GM23338 (cell line): ENCODE measurements at regions not wholly inside any gene's neighbourhood (a gene's known extent, or its start where the extent isn't known, plus 50 kb on each side); places are given as distances from the start of the nearest gene placed in this dataset.

Experiments used
- ATAC-seq: fragments of 200-7000 bp; cut with Tn5 transposase; 3 replicates; pipeline ENCODE4 v1.9.1; 2020
- DNase-seq: peaks from one replicate; pipeline ENCODE4 v3.0.0-alpha.2; 2015; ENCODE audit warnings: low spot score
- H2AFZ ChIP-seq: fragments of 200-600 bp; sonication (generic); 2 replicates; pipeline ENCODE4 v1.8.0; 2016; ENCODE audit warnings: antibody characterized with exemption, mild to moderate bottlenecking, moderate library complexity
- H3F3A ChIP-seq: fragments of 200-600 bp; sonication (generic); replicated peaks from 2 replicates; pipeline ENCODE4 v1.8.0; 2017; ENCODE audit warnings: antibody characterized with exemption, mixed run types, low read depth
- H3K27ac ChIP-seq: fragments of 200-600 bp; sonication (generic); 2 replicates; pipeline ENCODE4 v1.6.1; 2016; ENCODE audit warnings: low read depth
- H3K27me3 ChIP-seq: fragments of 200-600 bp; sonication (generic); 2 replicates; pipeline ENCODE4 v1.8.0; 2016; ENCODE audit warnings: mild to moderate bottlenecking, mixed run types, moderate library complexity; ENCODE audit not compliant: insufficient read depth
- H3K36me3 ChIP-seq: fragments of 200-600 bp; sonication (generic); 2 replicates; pipeline ENCODE4 v1.8.0; 2016; ENCODE audit warnings: mild to moderate bottlenecking; ENCODE audit not compliant: insufficient read depth
- H3K4me1 ChIP-seq: fragments of 200-600 bp; sonication (generic); 2 replicates; pipeline ENCODE4 v1.8.0; 2016; ENCODE audit warnings: mild to moderate bottlenecking, moderate library complexity; ENCODE audit not compliant: insufficient read depth
- H3K4me2 ChIP-seq: fragments of 200-600 bp; sonication (generic); 2 replicates; pipeline ENCODE4 v1.7.1; 2017; ENCODE audit warnings: mixed run types
- H3K4me3 ChIP-seq: fragments of 200-600 bp; sonication (generic); 2 replicates; pipeline ENCODE4 v1.6.1; 2016; ENCODE audit warnings: mixed run types
- H3K79me2 ChIP-seq: fragments of 200-600 bp; sonication (generic); replicated peaks from 2 replicates; pipeline ENCODE4 v1.8.0; 2017; ENCODE audit warnings: mild to moderate bottlenecking; ENCODE audit not compliant: insufficient read depth
- H3K9me2 ChIP-seq: fragments of 200-600 bp; sonication (generic); 2 replicates; pipeline ENCODE4 v1.8.0; 2017; ENCODE audit not compliant: insufficient read depth
- H4K20me1 ChIP-seq: fragments of 200-600 bp; sonication (generic); replicated peaks from 2 replicates; pipeline ENCODE4 v1.8.0; 2017; ENCODE audit warnings: mild to moderate bottlenecking; ENCODE audit not compliant: insufficient read depth
- H3K27ac Mint-ChIP-seq: 2 replicates; pipeline ENCODE4 v1.8.0; 2020; ENCODE audit warnings: inconsistent platforms, mild to moderate bottlenecking, moderate library complexity, mixed read lengths
- H3K27me3 Mint-ChIP-seq: 3 replicates; pipeline ENCODE4 v1.8.0; 2022; ENCODE audit warnings: low read depth, mild to moderate bottlenecking, moderate library complexity, mixed read lengths, inconsistent platforms; ENCODE audit not compliant: insufficient read depth, poor library complexity
- H3K36me3 Mint-ChIP-seq: 3 replicates; pipeline ENCODE4 v1.8.0; 2021; ENCODE audit warnings: low read depth, mild to moderate bottlenecking, inconsistent platforms, moderate library complexity, mixed read lengths
- H3K4me1 Mint-ChIP-seq: 3 replicates; pipeline ENCODE4 v1.8.0; 2020; ENCODE audit warnings: mild to moderate bottlenecking, inconsistent platforms, mixed read lengths
- H3K4me3 Mint-ChIP-seq: 3 replicates; pipeline ENCODE4 v1.8.0; 2021; ENCODE audit warnings: moderate library complexity, mild to moderate bottlenecking, inconsistent platforms, mixed read lengths
- H3K9me3 Mint-ChIP-seq: 3 replicates; pipeline ENCODE4 v1.8.0; 2020; ENCODE audit warnings: moderate library complexity, mild to moderate bottlenecking, inconsistent platforms, mixed read lengths
- CREB1 ChIP-seq: fragments of 250-450 bp; sonication (Bioruptor Pico); IDR thresholded peaks from 2 replicates; pipeline ENCODE4 v1.5.0; 2020; ENCODE audit warnings: low read depth, mild to moderate bottlenecking, moderate library complexity
- CTCF ChIP-seq, 2 experiments: fragments of 200-600 bp in 1 of 2; sonication (generic) in 1 of 2; conservative IDR thresholded peaks; 2 replicates each; pipeline versions ENCODE4 v1.5.1 to v1.6.1; 2016 to 2017; ENCODE audit warnings: antibody characterized with exemption in 2 of 2, low read depth in 2 of 2, mild to moderate bottlenecking in 2 of 2, moderate library complexity in 1 of 2
- ETS1 ChIP-seq: IDR thresholded peaks from 2 replicates; pipeline ENCODE4 v1.6.1; 2016; ENCODE audit warnings: antibody characterized with exemption
- EZH2 ChIP-seq: fragments of 200-600 bp; sonication (generic); IDR thresholded peaks from one replicate; pipeline ENCODE4 v1.8.0; 2017; ENCODE audit warnings: antibody characterized with exemption, mild to moderate bottlenecking, low read depth; ENCODE audit not compliant: unreplicated experiment
- EZH2phosphoT487 ChIP-seq: fragments of 200-600 bp; sonication (generic); IDR thresholded peaks from one replicate; pipeline ENCODE4 v1.8.1; 2018; ENCODE audit warnings: antibody characterized with exemption; ENCODE audit not compliant: unreplicated experiment
- JUNB ChIP-seq: IDR thresholded peaks from one replicate; pipeline ENCODE4 v1.6.1; 2016; ENCODE audit warnings: antibody characterized with exemption; ENCODE audit not compliant: unreplicated experiment
- POLR2AphosphoS5 ChIP-seq: IDR thresholded peaks from 2 replicates; pipeline ENCODE4 v1.6.1; 2016; ENCODE audit warnings: antibody characterized with exemption, low read depth
- REST ChIP-seq: IDR thresholded peaks from one replicate; pipeline ENCODE4 v1.6.1; 2018; ENCODE audit warnings: antibody characterized with exemption; ENCODE audit not compliant: unreplicated experiment
- ZNF114 ChIP-seq: fragments of 250-450 bp; sonication (Bioruptor Pico); IDR thresholded peaks from 2 replicates; pipeline ENCODE4 v1.5.0; 2020; ENCODE audit warnings: mild to moderate bottlenecking, moderate library complexity
- ZNF462 ChIP-seq: fragments of 250-450 bp; sonication (Bioruptor Pico); IDR thresholded peaks from 2 replicates; pipeline ENCODE4 v1.5.0; 2020; ENCODE audit warnings: mild to moderate bottlenecking, moderate library complexity

- TF ChIP-seq CTCF (conservative IDR thresholded peaks at IDR 0.05; ENCODE audit: low read depth in 2 of 2) (no peak), REST (no peak), ETS1 (no peak), JUNB (no peak), POLR2AphosphoS5 (no peak), EZH2phosphoT487 (no peak)
These were observed 672.1 kb downstream of the HACE1 start (continued) for GRCh38 chr6:104187616-104188015.

GRCh38 chr6:104186831-104187230 lies 672.9 kb downstream of the HACE1 start:
- no peak overlapping the region for H2AFZ ChIP-seq
- Mint-ChIP-seq H3K4me1 (no peaks in the 10 kb centered on the region), H3K9me3 (peaks cover 13% of the 10 kb centered on the region; the same call in 2 of the 3 replicates), H3K27ac (no peak overlapping the region), H3K36me3 (peaks cover 3% of the 10 kb centered on the region; the same call in 1 of the 3 replicates), H3K4me3 (no peak overlapping the region), H3K27me3 (peaks cover 2% of the 10 kb centered on the region)
- H3K79me2 ChIP-seq: no peaks in the 10 kb centered on the region
- no peaks in the 10 kb centered on the region for H3F3A ChIP-seq
- H3K27me3 ChIP-seq: no peaks in the 10 kb centered on the region
- no peaks in the 10 kb centered on the region; the same call in 1 of the 2 replicates for H3K36me3 ChIP-seq
- no peaks in the 10 kb centered on the region for H4K20me1 ChIP-seq
- DNase-seq (no peak), ATAC-seq (no peak)
- no peaks in the 10 kb centered on the region for H3K4me1 ChIP-seq
- H3K4me2 ChIP-seq: no peak overlapping the region
- no peak overlapping the region for H3K4me3 ChIP-seq
- H3K27ac ChIP-seq: no peak overlapping the region
- H3K9me2 ChIP-seq: no peaks in the 10 kb centered on the region
- TF ChIP-seq EZH2phosphoT487 (no peak), CTCF (conservative IDR thresholded peaks at IDR 0.05; ENCODE audit: low read depth in 2 of 2) (no peak), ZNF114 (CRISPR knock-in tag) (no peak), EZH2 (no peak), ZNF462 (CRISPR knock-in tag) (no peak), JUNB (no peak), CREB1 (CRISPR knock-in tag) (no peak), POLR2AphosphoS5 (no peak)
